ENCODE measurements at regions not wholly inside any gene's neighbourhood (a gene's known extent, or its start where the extent isn't known, plus 50 kb on each side); places are given as distances from the start of the nearest gene placed in this dataset.

- H3K9me2 ChIP-seq (ENCODE audit: insufficient read depth): no peaks in the 10 kb centered on the region
- no peaks in the 10 kb centered on the region for H4K20me1 ChIP-seq (ENCODE audit: insufficient read depth)
- ChIA-PET POLR2A (no interaction called here), CTCF (no interaction called here), RAD21 (ENCODE audit: low non-redundant PET in 1 of 2, low total read pairs in 2 of 2, uncharacterized antibody in 2 of 2, unreplicated experiment in 2 of 2) (no interaction called here)
- H3K9me3 ChIP-seq (ENCODE audit: control insufficient read depth in 1 of 2, insufficient read depth in 1 of 2, low read depth in 1 of 2, low read length in 2 of 2): no peaks in the 10 kb centered on the region
- no peak overlapping the region for H3K9ac ChIP-seq (ENCODE audit: low read length)
- no peak for ATAC-seq
- no peak for DNase-seq (ENCODE audit: low read depth, low spot score)
- no TSS peak for BruUV-seq (replicated peaks)
- no peaks in the 10 kb centered on the region for H3K79me2 ChIP-seq (ENCODE audit: insufficient read depth, low read length)
- no peak overlapping the region for H3K27ac ChIP-seq (ENCODE audit: low read depth, low read length)
- H2AFZ ChIP-seq (ENCODE audit: low read depth, low read length, poor library complexity, severe bottlenecking): no peak overlapping the region
- no peaks in the 10 kb centered on the region for H3K36me3 ChIP-seq (ENCODE audit: control insufficient read depth in 1 of 2, insufficient read depth in 2 of 2, low read length in 2 of 2)
- H3K27me3 ChIP-seq (ENCODE audit: insufficient read depth, low read length): 0 out of 2 replicates have a peak, but pooled peaks cover 7% of the 10 kb centered on the region
- no peak overlapping the region for H3K4me3 ChIP-seq (replicated peaks in 1 of 2; ENCODE audit: low read depth in 1 of 2, low read length in 2 of 2)
- no peak overlapping the region for H3K4me2 ChIP-seq (ENCODE audit: low read length)
- TF ChIP-seq YY1 (IDR thresholded peaks at IDR 0.05; ENCODE audit: extremely low read depth, insufficient replicate concordance, low read depth, low read length): no peak
- no peak for TF ChIP-seq FOSL1 (IDR thresholded peaks at IDR 0.05; ENCODE audit: low read depth)
- TF ChIP-seq ZBTB33 (IDR thresholded peaks at IDR 0.05; ENCODE audit: extremely low read depth, insufficient replicate concordance, low read length): no peak
- TF ChIP-seq CTCF (IDR thresholded peaks at IDR 0.05 in 2 of 3, conservative IDR thresholded peaks at IDR 0.05 in 1 of 3; ENCODE audit: borderline replicate concordance in 1 of 3, insufficient read depth in 1 of 3, low read depth in 2 of 3, low read length in 2 of 3): no peak
- no peak for TF ChIP-seq POLR2A (IDR thresholded peaks at IDR 0.05; ENCODE audit: borderline replicate concordance, extremely low read depth, insufficient read depth, insufficient read length)
- no peak for TF ChIP-seq ZFX (IDR thresholded peaks at IDR 0.05)
- TF ChIP-seq, protein P1, sequence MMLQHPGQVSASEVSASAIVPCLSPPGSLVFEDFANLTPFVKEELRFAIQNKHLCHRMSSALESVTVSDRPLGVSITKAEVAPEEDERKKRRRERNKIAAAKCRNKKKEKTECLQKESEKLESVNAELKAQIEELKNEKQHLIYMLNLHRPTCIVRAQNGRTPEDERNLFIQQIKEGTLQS (IDR thresholded peaks at IDR 0.05): no peak
- TF ChIP-seq EGR1 (IDR thresholded peaks at IDR 0.05; ENCODE audit: low read depth): no peak
- no peak for TF ChIP-seq SRF (IDR thresholded peaks at IDR 0.05; ENCODE audit: low read depth)
- no peak for TF ChIP-seq SIN3A (IDR thresholded peaks at IDR 0.05; ENCODE audit: low read depth)
- no peak for TF ChIP-seq RAD21 (IDR thresholded peaks at IDR 0.05; ENCODE audit: low read depth)
- TF ChIP-seq POLR2AphosphoS5 (IDR thresholded peaks at IDR 0.05; ENCODE audit: low read depth, low read length): no peak
- TF ChIP-seq EZH2phosphoT487 (IDR thresholded peaks at IDR 0.05; ENCODE audit: borderline replicate concordance): no peak
- no peak for TF ChIP-seq TCF7L2 (IDR thresholded peaks at IDR 0.05; ENCODE audit: borderline replicate concordance, extremely low read depth, insufficient read depth, insufficient read length)
- no peak for TF ChIP-seq SP1 (IDR thresholded peaks at IDR 0.05; ENCODE audit: low read depth)
- no peak for TF ChIP-seq CBX3 (IDR thresholded peaks at IDR 0.05; ENCODE audit: low read depth)
- TF ChIP-seq ZNF274 (IDR thresholded peaks at IDR 0.05; ENCODE audit: low read depth, low read length): no peak
- intact Hi-C loops (cut with micrococcal nuclease): no loop called here
- no peaks in the 10 kb centered on the region for H3K4me1 ChIP-seq (ENCODE audit: control insufficient read depth in 1 of 2, insufficient read depth in 2 of 2, low read length in 2 of 2)
These were observed 184.0 kb upstream of the ADAMTS9 start for GRCh38 chr3:64871834-64872249.
